ENCODE measurements at regions not wholly inside any gene's neighbourhood (a gene's known extent, or its start where the extent isn't known, plus 50 kb on each side); places are given as distances from the start of the nearest gene placed in this dataset.
"Not testable (repeated sequence)": the region's sequence is repeated elsewhere in the genome, so short reads cannot be mapped to it uniquely, and the experiment has no call there.

DNA sequence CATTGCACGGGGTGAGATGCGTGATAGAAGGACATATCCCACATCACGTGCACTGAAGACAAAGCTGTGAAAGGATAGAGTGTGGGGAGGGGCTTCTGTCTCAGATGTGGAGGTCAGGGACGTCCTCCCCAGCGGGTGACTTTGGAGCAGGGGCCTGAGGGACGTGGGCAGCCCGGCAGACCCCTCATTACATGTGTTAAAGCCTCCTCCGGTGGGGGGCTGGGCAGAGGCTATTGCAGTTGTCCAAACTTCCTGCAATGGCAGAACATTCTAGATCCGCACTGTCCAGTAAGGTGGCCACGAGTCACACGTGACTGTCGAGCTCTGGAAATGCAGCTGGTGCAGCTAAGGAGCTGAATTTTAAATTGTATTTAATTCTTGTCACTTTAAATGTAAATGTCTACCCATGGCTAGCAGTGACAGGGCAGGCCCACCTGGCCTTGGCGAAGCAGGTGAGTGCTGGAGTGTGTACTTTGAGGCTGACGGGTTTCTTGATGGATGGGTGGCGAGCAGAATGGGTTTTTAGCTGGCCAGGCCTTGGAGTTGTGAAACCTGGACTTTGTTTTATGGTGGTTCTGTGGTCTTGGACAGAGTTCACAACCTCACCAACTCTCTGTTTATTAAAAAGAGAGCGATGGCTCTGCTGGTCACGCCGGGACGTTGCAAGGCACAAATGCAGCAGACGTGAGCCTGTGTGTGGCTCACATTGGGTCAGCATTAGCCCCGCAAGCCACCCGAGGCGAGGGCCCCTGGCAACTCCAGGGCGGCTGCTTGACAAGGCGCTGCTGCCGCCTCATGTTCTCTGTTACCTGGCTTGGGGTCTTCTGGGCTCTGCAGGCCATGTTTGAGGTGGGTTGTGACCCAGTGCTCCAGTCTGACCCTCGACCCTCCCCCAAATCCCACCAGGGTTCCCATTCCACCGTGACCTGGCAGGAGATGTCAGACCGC is 177.6 kb downstream of the NPIPB11 start (continued):
- TF ChIP-seq ZNF609 (CRISPR knock-in tag; IDR thresholded peaks at IDR 0.05; ENCODE audit: borderline replicate concordance) (peak; percentile 40; the same call in 1 of the 2 replicates), NR2F6 (IDR thresholded peaks at IDR 0.05) (0 out of 2 replicates have a peak, but pooled peaks have one; percentile 22), NR2F6 (CRISPR knock-in tag; IDR thresholded peaks at IDR 0.05) (peak; percentile 63; the same call in 1 of the 2 replicates), FOXO1 (CRISPR knock-in tag; IDR thresholded peaks at IDR 0.05) (peak; percentile 41; the same call in 1 of the 2 replicates), SOX5 (CRISPR knock-in tag; IDR thresholded peaks at IDR 0.05; ENCODE audit: borderline replicate concordance) (peak; percentile 48; the same call in 1 of the 2 replicates), HDAC2 (CRISPR knock-in tag; IDR thresholded peaks at IDR 0.05) (0 out of 2 replicates have a peak, but pooled peaks have one; percentile 29), YEATS2 (CRISPR knock-in tag; IDR thresholded peaks at IDR 0.05; ENCODE audit: borderline replicate concordance) (peak; percentile 8; the same call in 1 of the 2 replicates), IKZF5 (CRISPR knock-in tag; IDR thresholded peaks at IDR 0.05) (0 out of 2 replicates have a peak, but pooled peaks have one; percentile 50), RARA (CRISPR knock-in tag; IDR thresholded peaks at IDR 0.05) (peak; percentile 79), HOXD1 (CRISPR knock-in tag; IDR thresholded peaks at IDR 0.05) (peak; percentile 40; the same call in 1 of the 2 replicates), SAP130 (CRISPR knock-in tag; IDR thresholded peaks at IDR 0.05; ENCODE audit: low read depth) (peak; percentile 41), ZBTB7B (CRISPR knock-in tag; IDR thresholded peaks at IDR 0.05) (peak; percentile 52; the same call in 1 of the 2 replicates), NR2C2 (CRISPR knock-in tag; IDR thresholded peaks at IDR 0.05; ENCODE audit: borderline replicate concordance) (peak; percentile 35; the same call in 1 of the 2 replicates), RXRB (CRISPR knock-in tag; IDR thresholded peaks at IDR 0.05; ENCODE audit: borderline replicate concordance) (peak; percentile 47; the same call in 1 of the 2 replicates), ZBTB34 (CRISPR knock-in tag; IDR thresholded peaks at IDR 0.05) (peak; percentile 56), SOX6 (CRISPR knock-in tag; IDR thresholded peaks at IDR 0.05) (peak; percentile 67)
- TF ChIP-seq, protein P1, sequence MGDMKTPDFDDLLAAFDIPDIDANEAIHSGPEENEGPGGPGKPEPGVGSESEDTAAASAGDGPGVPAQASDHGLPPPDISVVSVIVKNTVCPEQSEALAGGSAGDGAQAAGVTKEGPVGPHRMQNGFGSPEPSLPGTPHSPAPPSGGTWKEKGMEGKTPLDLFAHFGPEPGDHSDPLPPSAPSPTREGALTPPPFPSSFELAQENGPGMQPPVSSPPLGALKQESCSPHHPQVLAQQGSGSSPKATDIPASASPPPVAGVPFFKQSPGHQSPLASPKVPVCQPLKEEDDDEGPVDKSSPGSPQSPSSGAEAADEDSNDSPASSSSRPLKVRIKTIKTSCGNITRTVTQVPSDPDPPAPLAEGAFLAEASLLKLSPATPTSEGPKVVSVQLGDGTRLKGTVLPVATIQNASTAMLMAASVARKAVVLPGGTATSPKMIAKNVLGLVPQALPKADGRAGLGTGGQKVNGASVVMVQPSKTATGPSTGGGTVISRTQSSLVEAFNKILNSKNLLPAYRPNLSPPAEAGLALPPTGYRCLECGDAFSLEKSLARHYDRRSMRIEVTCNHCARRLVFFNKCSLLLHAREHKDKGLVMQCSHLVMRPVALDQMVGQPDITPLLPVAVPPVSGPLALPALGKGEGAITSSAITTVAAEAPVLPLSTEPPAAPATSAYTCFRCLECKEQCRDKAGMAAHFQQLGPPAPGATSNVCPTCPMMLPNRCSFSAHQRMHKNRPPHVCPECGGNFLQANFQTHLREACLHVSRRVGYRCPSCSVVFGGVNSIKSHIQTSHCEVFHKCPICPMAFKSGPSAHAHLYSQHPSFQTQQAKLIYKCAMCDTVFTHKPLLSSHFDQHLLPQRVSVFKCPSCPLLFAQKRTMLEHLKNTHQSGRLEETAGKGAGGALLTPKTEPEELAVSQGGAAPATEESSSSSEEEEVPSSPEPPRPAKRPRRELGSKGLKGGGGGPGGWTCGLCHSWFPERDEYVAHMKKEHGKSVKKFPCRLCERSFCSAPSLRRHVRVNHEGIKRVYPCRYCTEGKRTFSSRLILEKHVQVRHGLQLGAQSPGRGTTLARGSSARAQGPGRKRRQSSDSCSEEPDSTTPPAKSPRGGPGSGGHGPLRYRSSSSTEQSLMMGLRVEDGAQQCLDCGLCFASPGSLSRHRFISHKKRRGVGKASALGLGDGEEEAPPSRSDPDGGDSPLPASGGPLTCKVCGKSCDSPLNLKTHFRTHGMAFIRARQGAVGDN (CRISPR knock-in tag; IDR thresholded peaks at IDR 0.05) = peak; percentile 69
- TF ChIP-seq SOX6 (IDR thresholded peaks at IDR 0.05) = not testable (repeated sequence)

All from HepG2 (cell line).